HG03442 (cell line): ENCODE measurements at regions not wholly inside any gene's neighbourhood (a gene's known extent, or its start where the extent isn't known, plus 50 kb on each side); places are given as distances from the start of the nearest gene placed in this dataset.

ENCODE experiments used
- ATAC-seq: cut with Tn5 transposase; IDR thresholded peaks from one replicate; pipeline ENCODE4 v1.9.1; 2021; ENCODE audit warnings: mild to moderate bottlenecking, moderate library complexity; ENCODE audit not compliant: unreplicated experiment

DNA sequence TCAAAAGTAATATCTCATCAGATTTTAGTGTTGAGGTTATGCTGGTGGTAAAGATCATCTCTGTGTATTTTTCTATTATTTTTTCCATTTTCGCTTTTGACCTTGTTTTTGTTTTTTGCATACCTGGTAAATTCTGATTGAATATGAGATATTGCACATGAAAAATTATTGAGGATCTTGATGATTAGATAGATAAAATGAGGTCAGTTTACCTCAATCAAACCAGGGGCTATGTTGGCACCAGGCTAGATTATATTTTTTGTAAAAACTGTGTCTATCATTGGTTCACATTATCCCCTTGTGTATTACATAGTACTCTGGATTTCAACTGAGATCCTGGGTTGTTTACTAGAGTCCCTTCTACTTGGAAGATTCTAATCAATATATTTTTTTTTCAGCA lies 774.9 kb upstream of the ZNF608 start:
- ATAC-seq: no peak

DNA sequence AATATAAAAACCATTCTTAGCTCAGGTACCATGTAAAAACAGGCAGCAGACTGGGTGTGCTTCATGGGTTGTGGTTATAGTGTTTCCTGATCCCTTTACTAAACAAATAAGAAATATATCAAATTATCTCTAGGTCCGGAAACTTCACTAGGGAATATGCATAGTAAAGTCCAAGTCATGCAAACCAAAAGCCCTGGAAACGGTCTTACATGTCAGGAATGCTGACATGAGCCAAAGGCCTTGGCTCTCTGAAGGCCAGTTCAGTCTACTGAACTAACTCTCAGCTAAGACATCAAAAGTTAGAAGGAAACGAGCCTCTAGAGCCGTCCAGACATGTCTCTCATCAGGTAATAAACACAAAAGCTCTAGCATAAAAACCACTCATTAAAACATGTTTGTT lies 778.9 kb upstream of the ZNF608 start:
- ATAC-seq: no peak

DNA sequence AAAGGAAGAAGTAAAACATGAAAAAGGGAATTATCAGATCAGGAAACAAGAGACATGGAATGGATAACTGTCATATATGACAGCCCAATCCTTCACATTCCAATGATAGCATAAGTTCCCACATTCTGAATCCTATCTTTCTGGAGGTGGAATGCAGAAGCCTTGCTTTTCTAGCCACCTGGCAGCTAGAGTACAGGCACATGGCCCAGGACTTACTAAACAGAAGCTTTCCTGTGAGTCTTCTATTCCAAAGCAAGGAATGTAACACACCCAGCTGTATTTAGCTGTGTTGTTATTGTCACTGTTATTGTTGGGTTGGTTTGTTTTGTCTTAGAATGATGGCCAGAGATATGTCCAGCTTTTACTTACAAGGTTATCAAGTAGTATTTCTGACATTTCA lies 780.5 kb upstream of the ZNF608 start:
- no peak for ATAC-seq

DNA sequence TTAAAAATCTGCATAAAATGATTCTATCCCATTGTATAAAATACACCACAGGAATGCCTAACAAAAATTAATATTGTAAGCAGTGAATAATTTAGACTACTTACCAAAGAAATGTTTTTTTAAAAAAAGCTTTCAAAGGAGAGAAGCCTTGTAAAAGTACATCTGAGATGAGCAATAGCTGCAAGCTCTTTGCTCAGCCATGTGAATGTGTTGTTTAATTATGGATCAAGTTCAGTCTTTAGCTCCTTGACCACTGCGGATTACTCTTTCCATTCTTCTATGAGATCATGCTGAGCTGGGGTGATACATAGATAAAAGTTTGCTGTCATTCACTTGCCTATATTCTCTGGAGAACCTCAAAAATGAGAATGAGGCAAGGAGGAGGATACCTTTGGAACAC lies 782.4 kb upstream of the ZNF608 start:
- no peak for ATAC-seq

GRCh38 chr5:125530833-125531615 lies 784.6 kb upstream of the ZNF608 start:
- ATAC-seq: no peak

DNA sequence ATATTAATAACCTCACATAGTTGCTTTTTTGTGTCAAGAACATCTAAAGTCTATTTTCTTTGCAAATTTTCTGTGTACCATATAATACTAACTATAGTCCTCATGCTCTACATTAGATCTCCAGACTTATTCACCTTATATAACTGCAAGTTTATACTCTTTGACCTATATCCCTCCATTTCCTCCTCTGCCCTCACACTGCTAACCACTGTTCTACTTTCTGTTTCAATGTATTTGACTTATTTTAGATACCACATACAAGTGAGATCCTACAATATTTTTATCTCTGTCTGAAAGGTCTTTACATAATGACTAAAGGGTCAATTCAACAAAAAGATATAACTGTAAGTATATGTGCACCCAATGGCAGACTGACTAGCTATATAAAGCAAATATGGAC lies 789.7 kb upstream of the ZNF608 start:
- no peak for ATAC-seq

- ATAC-seq: no peak
These were observed 790.1 kb upstream of the ZNF608 start for GRCh38 chr5:125536582-125536981.

DNA sequence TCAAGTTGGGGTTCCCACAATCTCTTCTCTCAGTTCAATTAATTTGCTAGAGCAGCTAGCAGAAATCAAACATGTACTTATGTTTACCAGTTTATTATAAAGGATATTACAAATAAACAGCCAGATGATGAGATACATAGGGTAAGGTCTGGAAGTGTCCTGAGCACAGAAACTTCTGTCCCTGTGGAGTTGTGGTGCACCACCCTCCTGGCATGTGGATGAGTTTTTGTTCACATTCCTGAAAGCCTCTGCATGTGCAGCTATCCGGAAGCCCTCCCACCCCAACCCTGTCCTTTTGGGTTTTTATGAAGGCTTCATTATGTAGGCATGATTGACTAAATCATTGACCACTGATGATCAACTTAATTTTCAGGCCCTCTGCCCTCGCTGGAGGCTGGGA lies 791.2 kb upstream of the ZNF608 start:
- ATAC-seq: no peak

DNA sequence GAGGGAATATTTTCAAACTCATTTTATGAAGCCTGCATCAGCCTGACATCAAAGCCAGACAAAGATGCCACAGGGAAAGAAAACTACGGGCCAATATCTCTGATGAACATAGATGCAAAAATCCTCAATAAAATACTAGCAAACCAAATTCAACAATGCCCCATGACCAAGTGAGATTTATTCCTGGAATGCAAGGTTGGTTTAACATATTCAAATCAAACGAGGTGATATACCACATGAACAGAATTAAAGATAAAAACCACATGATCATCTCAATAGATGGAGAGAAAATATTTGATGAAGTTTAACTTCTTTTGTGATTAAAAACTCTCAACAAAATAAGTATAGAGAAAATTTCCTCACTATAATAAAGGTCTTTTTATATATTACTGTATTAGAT lies 792.0 kb upstream of the ZNF608 start:
- no peak for ATAC-seq

GRCh38 chr5:125541085-125541484 lies 794.6 kb upstream of the ZNF608 start:
- no peak for ATAC-seq

DNA sequence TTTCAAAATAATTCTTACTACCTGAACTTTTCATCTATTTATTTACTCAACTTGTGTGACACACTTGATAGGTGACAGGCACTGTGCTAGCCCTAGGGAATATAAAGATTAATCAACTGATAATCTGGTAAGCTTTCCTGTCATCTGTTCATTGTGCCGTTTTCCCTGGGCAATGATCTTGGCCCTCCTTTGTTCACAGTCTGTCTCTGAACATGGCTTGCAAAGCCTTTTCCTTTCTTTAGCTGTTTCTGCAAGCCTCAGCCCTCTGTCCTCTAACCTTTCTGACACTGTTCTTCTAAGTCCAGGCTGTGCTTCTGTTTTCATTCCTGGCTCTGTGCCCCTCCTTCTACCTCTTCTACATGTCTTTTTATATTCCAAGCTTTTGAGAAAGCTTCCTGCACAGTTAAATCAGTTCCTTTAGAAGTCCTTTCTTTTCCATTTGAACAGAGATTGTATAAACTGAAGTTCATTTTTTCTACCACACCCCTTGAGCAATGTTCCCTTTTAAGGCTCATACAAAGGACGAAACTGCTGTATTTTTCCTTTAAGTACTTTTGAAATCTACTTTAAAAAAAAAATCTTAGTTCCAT lies 803.0 kb upstream of the ZNF608 start:
- ATAC-seq: no peak

- no peak for ATAC-seq
These were observed 803.8 kb upstream of the ZNF608 start for GRCh38 chr5:125550274-125550673.

DNA sequence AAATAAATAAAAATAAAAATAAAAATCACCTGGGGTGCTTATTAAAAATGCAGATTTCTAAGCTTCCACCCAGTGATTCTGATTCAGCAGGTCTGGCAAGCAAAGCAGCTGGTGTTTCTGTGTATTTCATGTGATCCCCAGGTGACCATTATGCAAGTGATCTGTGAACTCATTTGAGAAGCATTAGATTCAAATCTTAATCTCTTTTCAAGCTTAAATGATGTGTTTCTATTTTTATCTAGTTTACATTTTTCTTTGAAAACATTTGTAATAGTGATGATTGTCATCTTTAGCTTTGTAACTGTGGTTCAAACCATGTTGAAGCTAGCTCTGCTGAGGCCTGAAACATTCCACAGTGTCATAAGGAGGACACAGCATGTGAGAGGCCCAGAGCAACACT lies 804.8 kb upstream of the ZNF608 start:
- no peak for ATAC-seq

- ATAC-seq: no peak
These were observed 805.4 kb upstream of the ZNF608 start for GRCh38 chr5:125551797-125552196.

GRCh38 chr5:125552486-125552885 lies 806.0 kb upstream of the ZNF608 start:
- ATAC-seq: no peak

- no peak for ATAC-seq
These were observed 807.9 kb upstream of the ZNF608 start for GRCh38 chr5:125554355-125554754.

DNA sequence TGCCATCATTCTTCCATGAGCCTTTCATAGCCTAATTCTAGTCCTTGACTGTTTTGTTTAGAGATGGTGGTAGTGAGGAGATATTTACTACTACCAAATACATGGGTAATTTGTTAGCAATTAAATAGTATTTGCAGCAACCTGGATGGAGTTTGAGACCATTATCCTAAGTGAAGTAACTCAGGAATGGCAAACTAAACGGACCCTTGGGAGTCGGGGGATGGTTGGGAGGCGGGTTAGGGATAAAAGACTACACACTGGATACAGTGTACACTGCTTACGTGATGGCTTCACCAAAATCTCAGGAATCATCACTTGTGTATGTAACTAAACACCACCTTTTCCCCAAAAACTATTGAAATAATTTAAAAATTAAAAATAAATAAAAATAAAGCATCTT lies 809.2 kb upstream of the ZNF608 start:
- no peak for ATAC-seq

GRCh38 chr5:125558016-125558415 lies 811.6 kb upstream of the ZNF608 start:
- no peak for ATAC-seq

GRCh38 chr5:125558466-125558865 lies 812.0 kb upstream of the ZNF608 start:
- ATAC-seq: no peak

GRCh38 chr5:125559296-125559695 lies 812.9 kb upstream of the ZNF608 start:
- ATAC-seq: no peak

DNA sequence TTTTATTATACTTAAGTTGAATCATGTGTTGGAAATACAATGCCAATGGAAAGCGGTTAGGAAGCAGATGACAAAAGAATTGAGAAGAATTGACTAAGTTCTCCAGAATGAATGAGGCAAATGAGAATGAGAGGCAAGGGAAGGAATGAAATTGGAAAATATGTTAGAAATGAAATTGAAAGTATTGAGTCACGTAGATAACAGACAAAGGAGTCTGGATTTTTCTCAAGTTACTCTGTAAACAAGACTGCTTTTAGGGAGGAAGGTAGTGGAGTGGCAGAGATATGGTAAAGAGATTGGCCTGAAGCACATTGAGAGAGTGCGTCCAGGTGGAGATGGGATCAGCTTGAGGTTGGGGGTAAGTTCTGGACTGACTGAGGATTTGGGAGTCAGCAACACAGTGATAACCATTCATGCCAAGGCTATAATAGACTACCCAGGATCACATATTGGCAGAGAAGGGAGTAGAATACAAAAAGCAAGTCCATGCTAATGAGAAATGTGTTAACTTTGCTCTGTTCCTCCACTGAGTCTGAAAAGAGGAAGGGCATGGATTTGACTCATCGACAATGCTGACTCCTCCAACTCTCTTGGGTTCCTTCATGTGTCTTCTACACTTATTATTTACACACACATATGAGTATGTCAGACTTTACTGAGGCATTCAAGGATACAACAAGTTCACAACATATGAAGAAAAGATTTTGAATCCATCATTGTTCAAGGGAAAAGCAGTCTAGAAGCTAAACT lies 814.2 kb upstream of the ZNF608 start:
- ATAC-seq: no peak

GRCh38 chr5:125564317-125564975 lies 818.0 kb upstream of the ZNF608 start:
- ATAC-seq: no peak
